ENCODE measurements at regions not wholly inside any gene's neighbourhood (a gene's known extent, or its start where the extent isn't known, plus 50 kb on each side); places are given as distances from the start of the nearest gene placed in this dataset.

GRCh38 chr4:122047456-122048425 is 95.9 kb upstream of the TRPC3 start:
- intact Hi-C loops (cut with DNase I): no loop called here
- no peak for DNase-seq (ENCODE audit: low spot score in 2 of 2)
- Histone ChIP-seq H3K9me3 (no peaks in the 10 kb centered on the region), H3K4me1 (no peaks in the 10 kb centered on the region), H3K27ac (no peak overlapping the region), H3K36me3 (no peaks in the 10 kb centered on the region), H3K4me3 (no peak overlapping the region), H3K27me3 (no peaks in the 10 kb centered on the region)
- no peak for TF ChIP-seq CTCF (IDR thresholded peaks at IDR 0.05)

- Histone ChIP-seq H3K4me1 (no peaks in the 10 kb centered on the region), H3K36me3 (no peaks in the 10 kb centered on the region), H3K27ac (no peak overlapping the region), H3K9me3 (no peaks in the 10 kb centered on the region), H3K4me3 (no peak overlapping the region), H3K27me3 (no peaks in the 10 kb centered on the region)
- no peak for DNase-seq (ENCODE audit: low spot score in 2 of 2)
- TF ChIP-seq CTCF (IDR thresholded peaks at IDR 0.05): no peak
- intact Hi-C loops (cut with DNase I): no loop called here
Measured at GRCh38 chr4:122046255-122046654, 94.4 kb upstream of the TRPC3 start.

GRCh38 chr4:122045533-122045932 is 93.7 kb upstream of the TRPC3 start:
- Histone ChIP-seq H3K27ac (no peak overlapping the region), H3K36me3 (no peaks in the 10 kb centered on the region), H3K9me3 (no peaks in the 10 kb centered on the region), H3K4me1 (no peaks in the 10 kb centered on the region), H3K4me3 (no peak overlapping the region), H3K27me3 (no peaks in the 10 kb centered on the region)
- DNase-seq (ENCODE audit: low spot score in 2 of 2): no peak
- intact Hi-C loops (cut with DNase I): no loop called here
- no peak for TF ChIP-seq CTCF (IDR thresholded peaks at IDR 0.05)

- Histone ChIP-seq H3K9me3 (no peaks in the 10 kb centered on the region), H3K36me3 (no peaks in the 10 kb centered on the region), H3K4me3 (no peak overlapping the region), H3K4me1 (no peaks in the 10 kb centered on the region), H3K27ac (no peak overlapping the region), H3K27me3 (no peaks in the 10 kb centered on the region)
- no peak for DNase-seq (ENCODE audit: low spot score in 2 of 2)
- TF ChIP-seq CTCF (IDR thresholded peaks at IDR 0.05): no peak
- intact Hi-C loops (cut with DNase I): no loop called here
Measured at GRCh38 chr4:122044501-122044900, 92.6 kb upstream of the TRPC3 start.

- intact Hi-C loops (cut with DNase I): no loop called here
Measured at GRCh38 chr4:122041312-122041711, 89.5 kb upstream of the TRPC3 start.

More at GRCh38 chr4:122041312-122041711, 89.5 kb upstream of the TRPC3 start:
- Histone ChIP-seq H3K9me3 (no peaks in the 10 kb centered on the region), H3K36me3 (no peaks in the 10 kb centered on the region), H3K27ac (no peak overlapping the region), H3K4me1 (no peaks in the 10 kb centered on the region), H3K27me3 (no peaks in the 10 kb centered on the region), H3K4me3 (no peak overlapping the region)
- no peak for TF ChIP-seq CTCF (IDR thresholded peaks at IDR 0.05)
- no peak for DNase-seq (ENCODE audit: low spot score in 2 of 2)

Measured in ascending aorta (tissue), 2 donors.